HL-60 (cell line): ENCODE measurements at regions not wholly inside any gene's neighbourhood (a gene's known extent, or its start where the extent isn't known, plus 50 kb on each side); places are given as distances from the start of the nearest gene placed in this dataset.

Source experiments
- CTCF ChIP-seq: IDR thresholded peaks from one replicate; pipeline ENCODE4 v1.5.1; 2011; ENCODE audit warnings: low read length, control low read depth, inconsistent platforms; ENCODE audit not compliant: insufficient read depth
- POLR2AphosphoS5 ChIP-seq: IDR thresholded peaks from 2 replicates; pipeline ENCODE4 v1.6.1; 2012; ENCODE audit warnings: low read depth

DNA sequence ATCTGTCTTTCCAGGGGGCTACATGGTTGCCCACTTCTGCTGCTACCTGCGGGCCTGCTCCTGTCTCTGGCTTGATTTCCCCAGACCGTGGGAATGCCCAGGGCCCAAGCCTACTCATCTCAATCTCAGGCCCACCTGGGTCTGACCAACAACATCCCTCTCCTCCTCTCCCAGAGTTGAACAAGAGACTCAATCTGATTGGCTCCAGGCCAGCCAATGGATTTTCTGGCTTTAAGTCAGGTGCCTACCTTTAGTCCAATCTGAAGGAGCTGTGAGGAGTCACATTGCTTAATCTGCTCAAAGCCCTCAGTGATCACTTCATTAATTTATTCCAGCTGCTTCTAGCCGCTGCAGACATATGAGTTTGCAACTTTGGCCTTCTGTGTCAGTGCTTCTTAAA, 162.4 kb upstream of the KCNG1 start:
- no peak for TF ChIP-seq CTCF
- TF ChIP-seq POLR2AphosphoS5, result no peak
